GM12864 (cell line): ENCODE measurements at regions not wholly inside any gene's neighbourhood (a gene's known extent, or its start where the extent isn't known, plus 50 kb on each side); places are given as distances from the start of the nearest gene placed in this dataset.

Experiments
- DNase-seq: peaks from one replicate; pipeline ENCODE4 v3.0.0-alpha.2; 2011; ENCODE audit warnings: low read depth
- H3K4me3 ChIP-seq: 2 replicates; pipeline ENCODE4 v1.5.1; 2011; ENCODE audit warnings: mild to moderate bottlenecking, low read depth, low read length, control low read depth
- CTCF ChIP-seq: IDR thresholded peaks from 2 replicates; pipeline ENCODE4 v1.5.1; 2011; ENCODE audit warnings: low read depth, mild to moderate bottlenecking, moderate library complexity, low read length, control low read depth, inconsistent platforms; ENCODE audit errors: missing control alignments

DNA sequence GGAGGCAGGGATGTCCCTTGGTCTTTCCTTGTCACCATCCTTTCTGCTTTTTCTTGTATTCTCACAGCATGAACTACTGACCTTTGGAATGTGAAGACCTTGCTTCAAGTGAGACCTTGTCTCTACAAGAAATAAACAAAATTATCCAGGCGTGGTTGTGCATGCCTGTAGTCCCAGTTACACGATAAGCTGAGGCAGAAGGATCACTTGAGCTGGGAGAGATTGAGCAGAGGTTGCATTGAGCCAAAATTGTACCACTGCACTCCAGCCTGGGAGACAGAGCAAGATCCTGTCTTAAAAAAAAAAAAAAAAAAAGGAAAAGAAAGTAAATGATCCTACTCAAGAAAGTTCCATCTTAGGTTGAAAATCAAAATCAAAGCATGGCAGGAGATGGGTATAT lies 173.7 kb downstream of the IRS1 start:
- DNase-seq, result no peak
- H3K4me3 ChIP-seq, result no peak overlapping the region
- no peak for TF ChIP-seq CTCF

- no peak overlapping the region for H3K4me3 ChIP-seq
- DNase-seq, result no peak
- TF ChIP-seq CTCF, result no peak
Observed at GRCh38 chr2:226623587-226624368, 175.8 kb downstream of the IRS1 start.

DNA sequence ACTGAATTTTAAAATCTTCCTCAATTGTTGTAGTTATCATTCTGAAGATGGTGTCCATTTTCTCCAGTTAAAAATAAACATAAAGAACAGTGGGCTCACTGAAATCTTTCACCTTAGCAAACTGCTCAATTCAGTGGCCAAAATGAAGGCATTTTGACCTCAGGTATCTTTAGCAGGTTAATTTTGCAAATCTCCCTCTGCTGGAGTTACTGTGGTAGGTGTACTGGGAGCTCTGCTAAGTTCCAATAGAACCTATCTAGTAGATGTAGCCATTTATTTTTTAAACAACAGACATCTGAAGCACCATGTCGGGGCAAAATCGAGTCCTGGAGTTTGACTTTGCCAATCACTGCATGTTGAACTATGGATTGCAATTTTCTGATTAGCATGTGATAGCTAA lies 177.1 kb downstream of the IRS1 start:
- no peak overlapping the region for H3K4me3 ChIP-seq
- TF ChIP-seq CTCF, result no peak
- DNase-seq, result no peak

GRCh38 chr2:226620176-226620575 lies 179.4 kb downstream of the IRS1 start:
- no peak for TF ChIP-seq CTCF
- DNase-seq, result no peak
- no peak overlapping the region for H3K4me3 ChIP-seq

- no peak overlapping the region for H3K4me3 ChIP-seq
- no peak for DNase-seq
- no peak for TF ChIP-seq CTCF
Observed at GRCh38 chr2:226619707-226620106, 179.9 kb downstream of the IRS1 start.

- no peak for TF ChIP-seq CTCF
- no peak for DNase-seq
- no peak overlapping the region for H3K4me3 ChIP-seq
Observed at GRCh38 chr2:226618875-226619605, 180.6 kb downstream of the IRS1 start.

- no peak overlapping the region for H3K4me3 ChIP-seq
- TF ChIP-seq CTCF, result no peak
- DNase-seq, result no peak
Observed at GRCh38 chr2:226618544-226618874, 181.1 kb downstream of the IRS1 start.
